ENCODE measurements at regions not wholly inside any gene's neighbourhood (a gene's known extent, or its start where the extent isn't known, plus 50 kb on each side); places are given as distances from the start of the nearest gene placed in this dataset.

DNA sequence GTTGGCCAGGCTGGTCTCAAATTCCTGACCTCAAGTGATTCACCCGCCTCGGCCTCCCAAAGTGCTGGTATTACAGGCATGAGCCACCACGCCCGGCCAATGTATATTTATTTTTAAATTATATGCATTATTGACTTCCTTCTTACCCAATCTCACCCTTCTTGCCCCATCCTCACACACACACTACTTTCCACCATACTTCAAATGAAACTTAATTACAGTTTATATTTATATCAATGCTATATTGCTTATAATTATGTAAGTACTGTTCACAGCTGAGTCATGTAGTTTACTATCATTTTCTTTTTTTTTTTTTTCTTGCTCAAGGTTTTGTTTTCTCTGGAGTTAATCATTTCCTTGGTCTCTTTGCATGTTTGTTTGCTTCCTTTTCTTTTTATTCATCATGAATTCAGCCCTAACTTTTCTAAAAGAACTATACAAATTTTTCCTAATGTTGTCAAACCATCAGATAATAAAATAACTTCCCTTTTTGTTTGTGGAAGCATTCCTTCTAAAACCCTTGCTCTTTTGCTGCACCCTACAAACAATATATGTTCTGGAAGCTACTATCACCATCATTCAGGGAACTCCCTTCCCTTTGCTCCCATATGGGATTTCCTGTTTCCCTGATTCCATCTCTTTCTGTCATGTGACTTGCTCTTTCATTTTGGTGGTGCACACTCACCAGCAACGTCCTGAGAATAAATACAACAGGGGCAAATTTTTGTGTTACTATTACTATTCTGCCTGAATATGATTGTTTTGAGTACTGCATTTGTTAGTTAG is 201.7 kb upstream of the SASH1 start:
- no peak for TF ChIP-seq CTCF (IDR thresholded peaks at IDR 0.05; ENCODE audit: insufficient read depth, low read length, severe bottlenecking)
- Histone ChIP-seq H3K27me3 (ENCODE audit: control insufficient read depth, insufficient read depth, low read length) (no peaks in the 10 kb centered on the region), H3K4me3 (ENCODE audit: low read depth, low read length) (no peak overlapping the region), H3K36me3 (ENCODE audit: control insufficient read depth, insufficient read depth, low read length) (no peaks in the 10 kb centered on the region)
- DNase-seq (ENCODE audit: low read depth) (peak; percentile 77), FAIRE-seq (no peak)

GRCh38 chr6:148142821-148143220 is 199.8 kb upstream of the SASH1 start:
- H3K27me3 ChIP-seq (ENCODE audit: control insufficient read depth, insufficient read depth, low read length): no peaks in the 10 kb centered on the region
- FAIRE-seq: no peak
- DNase-seq (ENCODE audit: low read depth): no peak
- H3K36me3 ChIP-seq (ENCODE audit: control insufficient read depth, insufficient read depth, low read length): no peaks in the 10 kb centered on the region
- no peak for TF ChIP-seq CTCF (IDR thresholded peaks at IDR 0.05; ENCODE audit: insufficient read depth, low read length, severe bottlenecking)
- H3K4me3 ChIP-seq (ENCODE audit: low read depth, low read length): no peak overlapping the region

- Histone ChIP-seq H3K36me3 (ENCODE audit: control insufficient read depth, insufficient read depth, low read length) (no peaks in the 10 kb centered on the region), H3K4me3 (ENCODE audit: low read depth, low read length) (no peak overlapping the region), H3K27me3 (ENCODE audit: control insufficient read depth, insufficient read depth, low read length) (no peaks in the 10 kb centered on the region)
- FAIRE-seq: no peak
- no peak for TF ChIP-seq CTCF (IDR thresholded peaks at IDR 0.05; ENCODE audit: insufficient read depth, low read length, severe bottlenecking)
- no peak for DNase-seq (ENCODE audit: low read depth)
Observed at GRCh38 chr6:148143771-148144170, 198.9 kb upstream of the SASH1 start.

DNA sequence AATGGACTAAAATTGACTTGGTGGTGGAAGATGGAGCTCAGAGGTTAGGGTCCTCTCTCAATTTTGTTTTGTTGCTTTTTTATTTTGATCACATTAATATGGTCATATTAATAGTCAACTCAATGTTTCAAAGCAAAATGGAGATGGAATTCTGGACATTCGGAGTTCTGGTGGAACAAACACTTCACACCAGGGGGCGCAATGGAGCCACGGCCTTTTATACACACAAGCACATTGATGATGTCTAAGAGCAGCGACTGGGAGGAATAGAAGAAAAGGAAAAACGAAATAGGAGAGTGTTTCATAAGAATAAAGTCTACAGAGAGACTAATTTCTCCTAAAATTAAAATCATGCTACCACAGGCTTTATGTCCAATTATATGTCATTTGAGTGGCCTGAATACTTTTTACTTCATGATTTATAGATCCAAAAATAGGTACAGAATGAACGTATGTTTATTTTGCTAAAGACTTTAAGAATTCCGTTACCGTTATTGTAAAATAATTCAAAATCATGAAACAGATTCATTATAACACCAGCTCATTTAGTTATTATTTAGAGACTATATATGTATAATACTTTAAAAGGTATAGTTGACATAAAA is 197.6 kb upstream of the SASH1 start:
- no peaks in the 10 kb centered on the region for H3K27me3 ChIP-seq (ENCODE audit: control insufficient read depth, insufficient read depth, low read length)
- no peak for FAIRE-seq
- peak; percentile 40 for DNase-seq (ENCODE audit: low read depth)
- peak; percentile 69 for TF ChIP-seq CTCF (IDR thresholded peaks at IDR 0.05; ENCODE audit: insufficient read depth, low read length, severe bottlenecking)
- no peak overlapping the region for H3K4me3 ChIP-seq (ENCODE audit: low read depth, low read length)
- no peaks in the 10 kb centered on the region for H3K36me3 ChIP-seq (ENCODE audit: control insufficient read depth, insufficient read depth, low read length)

- FAIRE-seq: no peak
- TF ChIP-seq CTCF (IDR thresholded peaks at IDR 0.05; ENCODE audit: insufficient read depth, low read length, severe bottlenecking): no peak
- H3K4me3 ChIP-seq (ENCODE audit: low read depth, low read length): no peak overlapping the region
- no peaks in the 10 kb centered on the region for H3K36me3 ChIP-seq (ENCODE audit: control insufficient read depth, insufficient read depth, low read length)
- peak; percentile 94 for DNase-seq (ENCODE audit: low read depth)
- no peaks in the 10 kb centered on the region for H3K27me3 ChIP-seq (ENCODE audit: control insufficient read depth, insufficient read depth, low read length)
Observed at GRCh38 chr6:148146717-148147462, 195.7 kb upstream of the SASH1 start.

Data from bronchial epithelial cell (primary cell).